ENCODE measurements at regions not wholly inside any gene's neighbourhood (a gene's known extent, or its start where the extent isn't known, plus 50 kb on each side); places are given as distances from the start of the nearest gene placed in this dataset.

GRCh38 chr12:14264778-14265177 lies 100.7 kb upstream of the ATF7IP start:
- peaks cover 4 to 12% (median 10%) of the 10 kb centered on the region in 5 donors for H3K9me3 ChIP-seq (ENCODE audit: control insufficient read depth in 5 of 5, low read length in 5 of 5)
- no peaks in the 10 kb centered on the region for H3K36me3 ChIP-seq (ENCODE audit: control insufficient read depth in 5 of 5, insufficient read depth in 5 of 5, low read length in 5 of 5)
- no peak overlapping the region for H3K27ac ChIP-seq (ENCODE audit: low read depth, low read length)
- H3K9ac ChIP-seq (ENCODE audit: low read length in 5 of 5) = no peak overlapping the region
- H3K4me3 ChIP-seq (ENCODE audit: low read depth in 1 of 5, low read length in 5 of 5) = no peak overlapping the region
- no peaks in the 10 kb centered on the region for H3K27me3 ChIP-seq (ENCODE audit: control insufficient read depth in 5 of 5, insufficient read depth in 4 of 5, low read length in 5 of 5)
- H3K4me1 ChIP-seq (ENCODE audit: control insufficient read depth in 5 of 5, insufficient read depth in 5 of 5, low read length in 5 of 5) = peaks cover 0 to 22% (median 15%) of the 10 kb centered on the region in 5 donors

- H3K4me3 ChIP-seq (ENCODE audit: low read depth in 1 of 5, low read length in 5 of 5) = no peak overlapping the region
- no peaks in the 10 kb centered on the region for H3K36me3 ChIP-seq (ENCODE audit: control insufficient read depth in 5 of 5, insufficient read depth in 5 of 5, low read length in 5 of 5)
- peaks cover 4 to 17% (median 10%) of the 10 kb centered on the region in 5 donors for H3K9me3 ChIP-seq (ENCODE audit: control insufficient read depth in 5 of 5, low read length in 5 of 5)
- no peaks in the 10 kb centered on the region for H3K27me3 ChIP-seq (ENCODE audit: control insufficient read depth in 5 of 5, insufficient read depth in 4 of 5, low read length in 5 of 5)
- H3K27ac ChIP-seq (ENCODE audit: low read depth, low read length) = no peak overlapping the region
- H3K4me1 ChIP-seq (ENCODE audit: control insufficient read depth in 5 of 5, insufficient read depth in 5 of 5, low read length in 5 of 5) = peaks cover 0 to 7% (median 4%) of the 10 kb centered on the region in 5 donors
- H3K9ac ChIP-seq (ENCODE audit: low read length in 5 of 5) = no peak overlapping the region
Observed at GRCh38 chr12:14268120-14268515, 97.4 kb upstream of the ATF7IP start.

- Histone ChIP-seq H3K36me3 (ENCODE audit: control insufficient read depth in 5 of 5, insufficient read depth in 5 of 5, low read length in 5 of 5) (no peaks in the 10 kb centered on the region), H3K9me3 (ENCODE audit: control insufficient read depth in 5 of 5, low read length in 5 of 5) (peaks cover 0 to 5% (median 0%) of the 10 kb centered on the region in 5 donors), H3K9ac (ENCODE audit: low read length in 5 of 5) (no peak overlapping the region)
Observed at GRCh38 chr12:14270392-14270791, 95.1 kb upstream of the ATF7IP start.

GRCh38 chr12:14272956-14273912 lies 92.2 kb upstream of the ATF7IP start:
- peak overlapping the region; percentile 9 for H3K27ac ChIP-seq (ENCODE audit: low read depth, low read length)
- H3K4me1 ChIP-seq (ENCODE audit: control insufficient read depth in 5 of 5, insufficient read depth in 5 of 5, low read length in 5 of 5) = peaks cover 0 to 14% (median 7%) of the 10 kb centered on the region in 5 donors
- peak overlapping the region in 1 of 5 donors; percentile 18 for H3K9ac ChIP-seq (ENCODE audit: low read length in 5 of 5)
- no peaks in the 10 kb centered on the region for H3K36me3 ChIP-seq (ENCODE audit: control insufficient read depth in 5 of 5, insufficient read depth in 5 of 5, low read length in 5 of 5)
- no peak overlapping the region for H3K4me3 ChIP-seq (ENCODE audit: low read depth in 1 of 5, low read length in 5 of 5)
- no peaks in the 10 kb centered on the region for H3K27me3 ChIP-seq (ENCODE audit: control insufficient read depth in 5 of 5, insufficient read depth in 4 of 5, low read length in 5 of 5)
- peaks cover 0 to 5% (median 0%) of the 10 kb centered on the region in 5 donors for H3K9me3 ChIP-seq (ENCODE audit: control insufficient read depth in 5 of 5, low read length in 5 of 5)

More at GRCh38 chr12:14270392-14270791, 95.1 kb upstream of the ATF7IP start:
- Histone ChIP-seq H3K4me1 (ENCODE audit: control insufficient read depth in 5 of 5, insufficient read depth in 5 of 5, low read length in 5 of 5) (peaks cover 0 to 14% (median 7%) of the 10 kb centered on the region in 5 donors), H3K27ac (ENCODE audit: low read depth, low read length) (no peak overlapping the region), H3K27me3 (ENCODE audit: control insufficient read depth in 5 of 5, insufficient read depth in 4 of 5, low read length in 5 of 5) (no peaks in the 10 kb centered on the region), H3K4me3 (ENCODE audit: low read depth in 1 of 5, low read length in 5 of 5) (no peak overlapping the region)

GRCh38 chr12:14273913-14274311 lies 91.6 kb upstream of the ATF7IP start:
- H3K4me1 ChIP-seq (ENCODE audit: control insufficient read depth in 5 of 5, insufficient read depth in 5 of 5, low read length in 5 of 5) = peaks cover 0 to 14% (median 7%) of the 10 kb centered on the region in 5 donors
- H3K4me3 ChIP-seq (ENCODE audit: low read depth in 1 of 5, low read length in 5 of 5) = no peak overlapping the region
- peaks cover 0 to 5% (median 0%) of the 10 kb centered on the region in 5 donors for H3K9me3 ChIP-seq (ENCODE audit: control insufficient read depth in 5 of 5, low read length in 5 of 5)
- peak overlapping the region in 1 of 5 donors; percentile 18 for H3K9ac ChIP-seq (ENCODE audit: low read length in 5 of 5)
- no peaks in the 10 kb centered on the region for H3K27me3 ChIP-seq (ENCODE audit: control insufficient read depth in 5 of 5, insufficient read depth in 4 of 5, low read length in 5 of 5)
- no peaks in the 10 kb centered on the region for H3K36me3 ChIP-seq (ENCODE audit: control insufficient read depth in 5 of 5, insufficient read depth in 5 of 5, low read length in 5 of 5)
- H3K27ac ChIP-seq (ENCODE audit: low read depth, low read length) = peak overlapping the region; percentile 9

GRCh38 chr12:14275111-14275510 lies 90.4 kb upstream of the ATF7IP start:
- Histone ChIP-seq H3K4me1 (ENCODE audit: control insufficient read depth in 5 of 5, insufficient read depth in 5 of 5, low read length in 5 of 5) (peaks cover 0 to 8% (median 7%) of the 10 kb centered on the region in 5 donors), H3K27me3 (ENCODE audit: control insufficient read depth in 5 of 5, insufficient read depth in 4 of 5, low read length in 5 of 5) (no peaks in the 10 kb centered on the region), H3K9me3 (ENCODE audit: control insufficient read depth in 5 of 5, low read length in 5 of 5) (peaks cover 0 to 3% (median 0%) of the 10 kb centered on the region in 5 donors), H3K9ac (ENCODE audit: low read length in 5 of 5) (no peak overlapping the region), H3K27ac (ENCODE audit: low read depth, low read length) (no peak overlapping the region), H3K36me3 (ENCODE audit: control insufficient read depth in 5 of 5, insufficient read depth in 5 of 5, low read length in 5 of 5) (no peaks in the 10 kb centered on the region), H3K4me3 (ENCODE audit: low read depth in 1 of 5, low read length in 5 of 5) (no peak overlapping the region)

- H3K27ac ChIP-seq (ENCODE audit: low read depth, low read length) = no peak overlapping the region
- peaks cover 0 to 8% (median 7%) of the 10 kb centered on the region in 5 donors for H3K4me1 ChIP-seq (ENCODE audit: control insufficient read depth in 5 of 5, insufficient read depth in 5 of 5, low read length in 5 of 5)
- H3K9ac ChIP-seq (ENCODE audit: low read length in 5 of 5) = no peak overlapping the region
- H3K27me3 ChIP-seq (ENCODE audit: control insufficient read depth in 5 of 5, insufficient read depth in 4 of 5, low read length in 5 of 5) = no peaks in the 10 kb centered on the region
- peaks cover 0 to 3% (median 0%) of the 10 kb centered on the region in 5 donors for H3K9me3 ChIP-seq (ENCODE audit: control insufficient read depth in 5 of 5, low read length in 5 of 5)
- H3K4me3 ChIP-seq (ENCODE audit: low read depth in 1 of 5, low read length in 5 of 5) = no peak overlapping the region
- no peaks in the 10 kb centered on the region for H3K36me3 ChIP-seq (ENCODE audit: control insufficient read depth in 5 of 5, insufficient read depth in 5 of 5, low read length in 5 of 5)
Observed at GRCh38 chr12:14275886-14276285, 89.6 kb upstream of the ATF7IP start.

GRCh38 chr12:14278294-14278953 lies 87.1 kb upstream of the ATF7IP start:
- Histone ChIP-seq H3K27me3 (ENCODE audit: control insufficient read depth in 5 of 5, insufficient read depth in 4 of 5, low read length in 5 of 5) (no peaks in the 10 kb centered on the region), H3K36me3 (ENCODE audit: control insufficient read depth in 5 of 5, insufficient read depth in 5 of 5, low read length in 5 of 5) (no peaks in the 10 kb centered on the region), H3K27ac (ENCODE audit: low read depth, low read length) (no peak overlapping the region), H3K4me3 (ENCODE audit: low read depth in 1 of 5, low read length in 5 of 5) (no peak overlapping the region), H3K4me1 (ENCODE audit: control insufficient read depth in 5 of 5, insufficient read depth in 5 of 5, low read length in 5 of 5) (peaks cover 0 to 4% (median 2%) of the 10 kb centered on the region in 5 donors), H3K9ac (ENCODE audit: low read length in 5 of 5) (no peak overlapping the region), H3K9me3 (ENCODE audit: control insufficient read depth in 5 of 5, low read length in 5 of 5) (peaks cover 0 to 3% (median 0%) of the 10 kb centered on the region in 5 donors)

- peaks cover 0 to 3% (median 0%) of the 10 kb centered on the region in 5 donors for H3K9me3 ChIP-seq (ENCODE audit: control insufficient read depth in 5 of 5, low read length in 5 of 5)
- no peak overlapping the region for H3K9ac ChIP-seq (ENCODE audit: low read length in 5 of 5)
- no peaks in the 10 kb centered on the region for H3K36me3 ChIP-seq (ENCODE audit: control insufficient read depth in 5 of 5, insufficient read depth in 5 of 5, low read length in 5 of 5)
- no peak overlapping the region for H3K4me3 ChIP-seq (ENCODE audit: low read depth in 1 of 5, low read length in 5 of 5)
- no peak overlapping the region for H3K27ac ChIP-seq (ENCODE audit: low read depth, low read length)
- no peaks in the 10 kb centered on the region for H3K4me1 ChIP-seq (ENCODE audit: control insufficient read depth in 5 of 5, insufficient read depth in 5 of 5, low read length in 5 of 5)
- no peaks in the 10 kb centered on the region for H3K27me3 ChIP-seq (ENCODE audit: control insufficient read depth in 5 of 5, insufficient read depth in 4 of 5, low read length in 5 of 5)
Observed at GRCh38 chr12:14279845-14280244, 85.6 kb upstream of the ATF7IP start.

- no peaks in the 10 kb centered on the region for H3K9me3 ChIP-seq (ENCODE audit: control insufficient read depth in 5 of 5, low read length in 5 of 5)
- no peak overlapping the region for H3K9ac ChIP-seq (ENCODE audit: low read length in 5 of 5)
- no peaks in the 10 kb centered on the region for H3K27me3 ChIP-seq (ENCODE audit: control insufficient read depth in 5 of 5, insufficient read depth in 4 of 5, low read length in 5 of 5)
- H3K36me3 ChIP-seq (ENCODE audit: control insufficient read depth in 5 of 5, insufficient read depth in 5 of 5, low read length in 5 of 5) = no peaks in the 10 kb centered on the region
- H3K4me3 ChIP-seq (ENCODE audit: low read depth in 1 of 5, low read length in 5 of 5) = no peak overlapping the region
- no peak overlapping the region for H3K27ac ChIP-seq (ENCODE audit: low read depth, low read length)
- H3K4me1 ChIP-seq (ENCODE audit: control insufficient read depth in 5 of 5, insufficient read depth in 5 of 5, low read length in 5 of 5) = no peaks in the 10 kb centered on the region
Observed at GRCh38 chr12:14280921-14281320, 84.6 kb upstream of the ATF7IP start.
